Natural killer cell (primary cell): ENCODE measurements at regions not wholly inside any gene's neighbourhood (a gene's known extent, or its start where the extent isn't known, plus 50 kb on each side); places are given as distances from the start of the nearest gene placed in this dataset.

ENCODE experiments used
- ATAC-seq, 3 donors: fragments of 150-1000 bp in 2 of 3; fragments of 200-7000 bp in 1 of 3; cut with Tn5 transposase; 1 replicate in 1 of 3; 2 replicates in 2 of 3; pipeline ENCODE4 v1.10.0; 2021; ENCODE audit warnings: mild to moderate bottlenecking in 2 of 3, moderate library complexity in 2 of 3
- DNase-seq, 2 donors: peaks; one replicate each; pipeline versions ENCODE4 v3.0.0 to v3.0.0-alpha.2; 2013 to 2021; ENCODE audit warnings: mixed read lengths in 1 of 2
- H3K27ac ChIP-seq: one replicate; pipeline ENCODE4 v1.5.1; 2013; ENCODE audit warnings: mild to moderate bottlenecking, low read length
- H3K27me3 ChIP-seq: one replicate; pipeline ENCODE4 v1.6.1; 2013; ENCODE audit warnings: low read length; ENCODE audit not compliant: control insufficient read depth, insufficient read depth
- H3K36me3 ChIP-seq: one replicate; pipeline ENCODE4 v1.6.1; 2013; ENCODE audit warnings: low read length; ENCODE audit not compliant: control insufficient read depth, insufficient read depth
- H3K4me1 ChIP-seq: one replicate; pipeline ENCODE4 v1.6.1; 2013; ENCODE audit warnings: low read length; ENCODE audit not compliant: control insufficient read depth, insufficient read depth
- H3K4me3 ChIP-seq: one replicate; pipeline ENCODE4 v1.5.1; 2013; ENCODE audit warnings: low read length
- H3K9me3 ChIP-seq: one replicate; pipeline ENCODE4 v1.6.1; 2013; ENCODE audit warnings: low read length; ENCODE audit not compliant: control insufficient read depth, insufficient read depth
- H3K27ac Mint-ChIP-seq, 2 donors: one replicate each; pipeline ENCODE4 v1.8.0; 2022; ENCODE audit warnings: mild to moderate bottlenecking in 2 of 2, mixed read lengths in 2 of 2, moderate library complexity in 1 of 2
- H3K27me3 Mint-ChIP-seq, 2 donors: one replicate each; pipeline ENCODE4 v1.8.0; 2022; ENCODE audit warnings: low read depth in 2 of 2, mixed read lengths in 2 of 2
- H3K36me3 Mint-ChIP-seq: one replicate; pipeline ENCODE4 v1.8.0; 2022; ENCODE audit warnings: mixed read lengths
- H3K4me1 Mint-ChIP-seq, 2 donors: one replicate each; pipeline ENCODE4 v1.8.0; 2022; ENCODE audit warnings: mixed read lengths in 2 of 2
- H3K4me3 Mint-ChIP-seq: one replicate; pipeline ENCODE4 v1.8.0; 2022; ENCODE audit warnings: mild to moderate bottlenecking, moderate library complexity, mixed read lengths
- H3K9me3 Mint-ChIP-seq, 2 donors: one replicate each; pipeline ENCODE4 v1.8.0; 2022; ENCODE audit warnings: mixed read lengths in 2 of 2
- CTCF ChIP-seq: fragments of 200-600 bp; IDR thresholded peaks from one replicate; pipeline ENCODE4 v1.8.0; 2022; ENCODE audit warnings: antibody characterized with exemption
- WGBS: methylation state at CpG from one replicate; pipeline ENCODE4 v1.1.7; 2013; ENCODE audit warnings: missing lambda C conversion rate; ENCODE audit not compliant: insufficient coverage; 5-methylcytosine and 5-hydroxymethylcytosine counted together
- intact Hi-C: fragments of 100-400 bp; cut with micrococcal nuclease; formaldehyde crosslinking; loops from one replicate; pipeline ENCODE4 v1.14.2; 2022

GRCh38 chr10:84946904-84947303 is 618.5 kb downstream of the CCSER2 start:
- H3K36me3 ChIP-seq: no peaks in the 10 kb centered on the region
- H3K9me3 Mint-ChIP-seq: peaks cover 0 to 8% of the 10 kb centered on the region in 2 donors
- WGBS: 100% methylated on average over 1 of the region's 3 CpGs
- no peak overlapping the region for H3K27ac ChIP-seq
- H3K27me3 Mint-ChIP-seq: no peaks in the 10 kb centered on the region
- DNase-seq (no peak), ATAC-seq (no peak)
- no peaks in the 10 kb centered on the region for H3K27me3 ChIP-seq
- H3K36me3 Mint-ChIP-seq: no peaks in the 10 kb centered on the region
- H3K9me3 ChIP-seq: no peaks in the 10 kb centered on the region
- H3K4me3 Mint-ChIP-seq: no peak overlapping the region
- intact Hi-C loops: no loop called here
- H3K4me3 ChIP-seq: no peak overlapping the region
- H3K4me1 ChIP-seq: no peaks in the 10 kb centered on the region
- no peak overlapping the region for H3K27ac Mint-ChIP-seq
- no peaks in the 10 kb centered on the region for H3K4me1 Mint-ChIP-seq
- TF ChIP-seq CTCF: no peak

DNA sequence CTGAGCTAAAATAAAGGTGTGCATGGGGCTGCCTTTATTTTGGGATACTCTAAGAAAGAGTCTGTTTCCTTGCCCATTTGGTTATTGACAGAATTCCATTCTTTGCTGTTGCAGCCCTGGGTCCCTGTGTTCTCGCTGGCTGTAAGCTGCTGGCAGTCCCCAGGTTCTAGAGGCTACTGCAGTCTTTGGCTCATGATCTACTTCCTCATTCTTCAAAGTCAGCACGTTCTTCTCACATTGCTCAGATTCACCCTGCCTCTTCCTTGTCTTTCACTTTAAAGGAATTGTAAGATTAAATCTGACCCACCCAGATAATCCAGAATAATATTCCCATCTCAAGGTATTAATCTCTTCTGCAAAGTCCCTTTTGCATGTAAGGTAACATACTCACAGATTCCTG is 620.3 kb downstream of the CCSER2 start:
- Mint-ChIP-seq H3K36me3 (no peaks in the 10 kb centered on the region), H3K27me3 (no peaks in the 10 kb centered on the region), H3K4me1 (no peaks in the 10 kb centered on the region), H3K9me3 (peaks cover 0 to 10% of the 10 kb centered on the region in 2 donors), H3K4me3 (no peak overlapping the region), H3K27ac (no peak overlapping the region)
- no peak for TF ChIP-seq CTCF
- Histone ChIP-seq H3K4me3 (no peak overlapping the region), H3K27ac (no peak overlapping the region), H3K4me1 (no peaks in the 10 kb centered on the region), H3K9me3 (no peaks in the 10 kb centered on the region), H3K36me3 (no peaks in the 10 kb centered on the region), H3K27me3 (no peaks in the 10 kb centered on the region)
- DNase-seq (no peak), ATAC-seq (no peak)
- 24% methylated on average over 2 of the region's 2 CpGs for WGBS
- intact Hi-C loops: no loop called here

GRCh38 chr10:84951616-84952015 is 623.2 kb downstream of the CCSER2 start:
- no peaks in the 10 kb centered on the region for H3K27me3 Mint-ChIP-seq
- Histone ChIP-seq H3K36me3 (no peaks in the 10 kb centered on the region), H3K4me1 (no peaks in the 10 kb centered on the region), H3K4me3 (no peak overlapping the region), H3K27ac (no peak overlapping the region), H3K9me3 (no peaks in the 10 kb centered on the region), H3K27me3 (no peaks in the 10 kb centered on the region)
- no peak for DNase-seq
- no peaks in the 10 kb centered on the region for H3K36me3 Mint-ChIP-seq
- ATAC-seq: no peak
- intact Hi-C loops: no loop called here
- no peak for TF ChIP-seq CTCF
- no peak overlapping the region for H3K4me3 Mint-ChIP-seq
- no peaks in the 10 kb centered on the region for H3K4me1 Mint-ChIP-seq
- WGBS: 89% methylated on average over 1 of the region's 2 CpGs
- peaks cover 0 to 8% of the 10 kb centered on the region in 2 donors for H3K9me3 Mint-ChIP-seq
- H3K27ac Mint-ChIP-seq: no peak overlapping the region

- Mint-ChIP-seq H3K36me3 (no peaks in the 10 kb centered on the region), H3K27me3 (no peaks in the 10 kb centered on the region), H3K27ac (no peak overlapping the region), H3K9me3 (peaks cover 0 to 2% of the 10 kb centered on the region in 2 donors), H3K4me1 (no peaks in the 10 kb centered on the region), H3K4me3 (no peak overlapping the region)
- ATAC-seq (no peak), DNase-seq (no peak)
- Histone ChIP-seq H3K36me3 (no peaks in the 10 kb centered on the region), H3K27ac (no peak overlapping the region), H3K9me3 (no peaks in the 10 kb centered on the region), H3K4me1 (no peaks in the 10 kb centered on the region), H3K4me3 (no peak overlapping the region), H3K27me3 (no peaks in the 10 kb centered on the region)
- intact Hi-C loops: no loop called here
- TF ChIP-seq CTCF: no peak
Observed at GRCh38 chr10:84957427-84957826, 629.0 kb downstream of the CCSER2 start.
